NCI-H2107 treated with DMSO at 0.1 percent for 48 hours (cell line): ENCODE measurements at regions not wholly inside any gene's neighbourhood (a gene's known extent, or its start where the extent isn't known, plus 50 kb on each side); places are given as distances from the start of the nearest gene placed in this dataset.
"Not testable (repeated sequence)": the region's sequence is repeated elsewhere in the genome, so short reads cannot be mapped to it uniquely, and the experiment has no call there.

Source experiments
- DNase-seq: peaks from one replicate; lab custom pipeline; 2025; ENCODE audit not compliant: unreplicated experiment; lab: John Stamatoyannopoulos, UW

DNA sequence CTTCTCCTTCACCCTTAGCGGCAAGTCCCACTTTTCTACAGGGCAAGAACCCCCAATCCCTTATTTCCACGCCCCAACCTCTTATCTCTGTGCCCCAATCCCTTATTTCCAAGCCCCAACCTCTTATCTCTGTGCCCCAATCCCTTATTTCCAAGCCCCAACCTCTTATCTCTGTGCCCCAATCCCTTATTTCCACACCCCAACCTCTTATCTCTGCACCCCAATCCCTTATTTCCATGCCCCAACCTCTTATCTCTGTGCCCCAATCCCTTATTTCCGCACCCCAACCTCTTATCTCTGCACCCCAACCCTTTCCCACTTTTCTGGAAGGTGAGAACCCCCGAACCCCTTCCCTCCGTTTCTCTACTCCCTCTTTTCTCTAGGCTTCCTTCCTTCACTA, 116.1 kb upstream of the GJE1 start:
- DNase-seq, result not testable (repeated sequence)

DNA sequence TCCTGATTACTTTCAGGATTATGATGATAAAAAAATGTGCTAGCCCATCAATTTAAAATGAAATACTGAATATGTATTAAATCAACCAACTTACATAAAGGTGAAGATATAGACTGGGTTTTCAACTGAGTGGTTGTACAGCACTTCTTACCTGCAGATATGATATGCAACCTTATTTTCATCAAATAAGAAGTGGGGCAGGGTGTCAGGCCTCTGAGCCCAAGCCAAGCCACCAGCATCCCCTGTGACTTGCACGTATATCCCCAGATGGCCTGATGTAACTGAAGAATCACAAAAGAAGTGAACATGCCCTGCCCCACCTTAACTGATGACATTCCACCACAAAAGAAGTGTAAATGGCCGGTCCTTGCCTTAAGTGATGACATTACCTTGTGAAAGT, 117.3 kb upstream of the GJE1 start:
- DNase-seq, result not testable (repeated sequence)

DNA sequence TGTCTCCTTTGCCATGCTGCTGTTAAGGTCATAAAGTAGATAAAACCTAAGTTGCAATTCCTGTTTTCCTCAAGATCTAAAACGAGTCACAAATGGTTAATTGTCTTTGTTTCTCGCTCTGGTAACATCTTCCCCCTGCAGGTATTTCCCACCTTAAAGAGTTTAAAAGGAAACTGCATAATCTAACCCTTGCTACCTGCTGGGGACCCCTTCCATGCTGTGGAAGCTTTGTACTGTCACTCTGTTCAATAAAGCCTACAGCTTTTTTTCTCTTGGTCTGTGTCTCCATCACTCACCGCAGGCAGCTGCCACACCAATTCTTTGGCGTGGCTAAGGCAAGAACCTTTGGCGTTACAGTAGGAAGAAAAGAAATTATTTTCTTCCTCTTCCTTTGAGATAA, 117.7 kb upstream of the GJE1 start:
- no peak for DNase-seq

DNA sequence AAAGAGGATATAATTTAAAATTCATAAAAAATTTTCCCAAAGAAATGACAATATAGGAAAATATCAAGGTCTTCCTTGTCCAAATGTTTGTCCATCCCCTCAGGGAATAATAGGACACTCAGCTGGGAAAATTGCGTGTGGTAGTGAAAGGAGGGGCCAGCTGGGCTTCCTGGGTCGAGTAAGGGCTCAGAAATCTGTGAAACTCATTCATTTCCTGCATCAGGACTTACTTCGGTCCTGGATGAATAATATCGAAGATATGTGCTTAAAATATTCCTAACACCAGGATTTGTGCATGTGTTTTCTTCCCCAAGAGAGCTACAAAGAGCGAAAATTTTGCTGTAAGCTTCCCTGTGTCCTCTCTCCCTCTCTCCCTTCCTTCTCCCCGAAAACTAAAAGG, 118.2 kb upstream of the GJE1 start:
- no peak for DNase-seq

GRCh38 chr6:142013875-142014495, 118.7 kb upstream of the GJE1 start:
- DNase-seq, result no peak

- DNase-seq, result no peak
Observed at GRCh38 chr6:142013287-142013686, 119.4 kb upstream of the GJE1 start.

DNA sequence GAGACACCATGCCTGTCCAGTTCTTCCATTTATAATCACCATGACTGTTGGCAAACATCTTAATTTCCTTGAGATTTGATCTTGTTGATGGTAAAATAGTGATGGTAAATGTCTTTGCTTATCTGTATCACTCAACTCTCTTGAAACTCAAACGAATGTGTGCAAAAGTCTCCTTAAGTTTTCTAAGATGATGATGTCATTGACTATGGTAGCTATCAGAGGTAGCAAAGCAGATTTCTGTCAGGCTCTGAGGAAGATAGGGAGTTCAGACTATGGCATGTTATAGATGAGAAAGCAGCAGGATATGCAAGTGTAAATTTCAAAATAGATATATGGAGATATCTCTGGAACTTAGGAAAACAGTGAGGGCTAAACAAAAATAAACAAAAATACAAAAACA, 121.0 kb upstream of the GJE1 start:
- DNase-seq, result no peak

- DNase-seq, result no peak
Observed at GRCh38 chr6:142011156-142011555, 121.6 kb upstream of the GJE1 start.

GRCh38 chr6:142009647-142010046, 123.1 kb upstream of the GJE1 start:
- DNase-seq, result no peak

- DNase-seq, result no peak
Observed at GRCh38 chr6:142008781-142009180, 123.9 kb upstream of the GJE1 start.

DNA sequence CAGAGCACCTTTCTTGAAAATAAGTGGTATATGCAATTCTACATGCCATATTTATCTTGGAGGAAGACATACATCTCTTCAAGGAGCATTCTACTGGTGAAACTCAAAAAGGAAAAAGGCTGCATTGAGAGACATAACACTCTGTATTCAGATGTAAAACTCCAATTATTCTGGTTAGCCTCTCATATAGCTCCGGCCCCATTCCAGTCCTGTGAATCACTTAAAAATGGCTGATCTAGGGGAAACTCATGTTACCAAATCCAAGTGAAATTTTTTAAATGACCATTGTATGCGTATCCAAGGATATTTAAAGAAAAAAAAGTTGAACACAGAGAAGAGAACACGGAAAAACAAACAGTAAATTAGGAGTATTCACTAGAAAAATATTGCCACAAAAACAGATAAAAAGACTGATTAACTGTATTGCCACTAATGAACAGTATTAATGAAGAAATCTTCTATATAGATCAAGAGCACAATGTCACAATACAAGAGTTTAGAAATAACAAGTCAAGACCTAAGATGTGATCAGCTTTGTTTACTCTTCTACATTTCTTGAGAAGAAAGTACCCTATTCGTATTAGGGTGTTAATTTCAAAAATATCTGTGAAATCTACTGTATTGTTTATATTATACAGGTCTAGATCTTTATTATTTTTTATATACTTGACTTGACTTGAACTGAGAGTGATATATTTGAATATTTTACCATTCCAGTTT, 124.5 kb upstream of the GJE1 start:
- DNase-seq, result no peak

DNA sequence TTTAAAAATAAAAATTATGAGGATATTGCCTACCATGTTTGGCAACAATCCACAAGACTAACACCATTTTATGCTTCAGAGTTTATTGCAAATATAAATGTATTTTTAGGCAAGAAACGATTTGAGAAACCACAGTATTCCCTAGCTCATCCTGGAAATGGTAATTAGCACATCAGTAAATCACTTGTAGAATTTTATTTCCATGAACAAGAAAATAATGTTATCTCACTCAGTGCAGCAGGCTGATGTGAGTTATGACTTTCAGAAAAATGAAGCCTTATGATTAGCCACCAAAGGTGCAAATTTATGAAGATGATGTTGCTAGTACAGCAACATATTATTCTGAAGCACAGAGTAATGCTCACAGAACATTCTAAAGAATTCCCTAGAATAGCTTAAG, 127.7 kb upstream of the GJE1 start:
- no peak for DNase-seq

GRCh38 chr6:142002825-142003405, 129.8 kb upstream of the GJE1 start:
- no peak for DNase-seq

DNA sequence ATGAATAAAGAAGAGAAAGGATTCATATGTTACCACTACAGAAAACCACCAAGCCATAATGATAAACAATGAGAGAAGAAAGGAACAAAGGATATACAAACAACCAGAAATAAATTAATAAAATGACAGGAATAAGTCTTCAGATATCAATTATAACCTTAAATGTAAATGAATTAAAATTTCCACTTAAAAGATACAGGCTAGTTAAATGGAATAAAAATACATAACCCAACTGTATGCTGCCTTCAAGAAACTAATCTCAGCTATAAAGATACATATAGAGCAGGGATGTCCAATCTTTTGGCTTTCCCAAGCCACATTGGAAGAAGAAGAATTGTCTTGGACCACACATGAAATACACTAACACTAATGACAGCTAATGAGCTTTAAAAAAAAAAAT, 135.9 kb upstream of the GJE1 start:
- DNase-seq, result no peak

GRCh38 chr6:141992109-141992508, 140.6 kb upstream of the GJE1 start:
- no peak for DNase-seq

GRCh38 chr6:141990840-141991239, 141.9 kb upstream of the GJE1 start:
- no peak for DNase-seq

DNA sequence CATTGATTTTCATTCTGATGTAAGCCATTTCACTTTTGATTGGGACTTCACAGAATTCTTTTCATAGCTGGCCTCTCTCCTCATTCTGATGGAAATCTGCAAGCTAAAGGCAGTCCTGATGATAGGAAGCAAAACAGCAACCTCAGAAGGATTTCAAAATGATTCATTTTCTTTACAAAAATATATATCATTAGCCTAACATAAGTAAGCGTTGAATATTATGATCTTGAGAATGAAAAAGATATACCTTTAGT, 143.1 kb upstream of the GJE1 start:
- DNase-seq, result no peak

GRCh38 chr6:141988954-141989705, 143.6 kb upstream of the GJE1 start:
- peak; percentile 18 for DNase-seq

DNA sequence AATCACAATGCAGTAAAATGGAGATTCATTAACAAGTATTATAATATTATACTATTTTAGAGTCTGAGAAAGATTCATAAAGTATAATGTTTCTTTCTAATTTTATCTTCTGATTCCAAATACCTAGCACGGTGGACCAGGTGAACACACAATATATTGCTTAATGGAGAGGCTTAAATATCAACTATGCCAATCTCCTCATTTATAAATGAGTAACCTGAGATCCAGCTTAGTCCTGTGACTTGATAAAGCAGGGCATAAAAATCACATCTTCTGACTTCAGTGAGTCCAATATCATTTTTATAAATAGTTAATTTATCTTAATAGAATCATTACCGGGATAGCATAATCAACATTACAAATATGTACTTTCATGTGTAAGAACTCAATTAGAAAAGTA, 144.4 kb upstream of the GJE1 start:
- no peak for DNase-seq

DNA sequence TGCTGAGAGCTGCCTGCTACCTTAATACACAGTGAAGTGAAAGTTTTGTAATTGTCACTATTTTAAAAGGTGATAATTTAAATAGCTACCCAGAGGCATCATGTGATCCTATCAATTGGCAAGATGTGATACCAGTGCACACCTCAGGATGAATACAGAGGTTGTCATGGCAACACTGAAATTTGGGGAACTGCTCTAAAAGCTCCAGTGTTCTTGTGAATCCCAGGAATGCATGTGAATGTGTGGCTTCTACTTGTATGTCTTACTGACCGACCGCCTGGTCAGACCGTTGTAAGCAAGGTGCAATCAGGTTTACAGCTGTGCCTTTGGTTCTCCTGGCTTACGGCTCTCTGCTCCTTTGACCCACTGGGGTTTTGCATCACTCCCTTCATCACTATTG, 146.3 kb upstream of the GJE1 start:
- no peak for DNase-seq

- DNase-seq, result no peak
Observed at GRCh38 chr6:141981190-141981589, 151.5 kb upstream of the GJE1 start.

DNA sequence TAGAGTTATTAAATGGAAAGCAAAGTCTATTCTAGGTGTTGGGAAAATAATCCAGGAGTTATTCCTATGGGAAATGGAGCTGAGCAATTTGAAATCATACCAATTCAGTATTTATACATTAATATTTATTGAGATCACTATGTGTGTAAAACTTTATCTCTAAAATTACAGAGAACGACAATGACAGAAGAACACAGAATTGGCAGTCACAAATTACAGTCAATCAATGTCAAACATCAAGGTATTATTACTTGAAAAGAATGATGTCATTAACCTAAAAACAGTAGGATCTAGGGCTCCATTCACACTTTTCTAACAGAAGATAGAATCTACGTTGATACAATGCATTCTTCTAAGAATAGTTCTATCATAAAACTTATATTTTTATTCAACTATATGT, 154.9 kb upstream of the GJE1 start:
- no peak for DNase-seq
